BE2C (cell line): ENCODE measurements at regions not wholly inside any gene's neighbourhood (a gene's known extent, or its start where the extent isn't known, plus 50 kb on each side); places are given as distances from the start of the nearest gene placed in this dataset.

ENCODE experiments used
- DNase-seq: peaks from one replicate; pipeline ENCODE4 v3.0.0-alpha.2; 2020
- H3K27me3 ChIP-seq: fragments of 250-450 bp; sonication (Bioruptor Pico); 2 replicates; pipeline ENCODE4 v1.5.1; 2020; ENCODE audit warnings: mild to moderate bottlenecking
- H3K36me3 ChIP-seq: fragments of 250-450 bp; sonication (Bioruptor Pico); 2 replicates; pipeline ENCODE4 v1.5.1; 2020; ENCODE audit warnings: mild to moderate bottlenecking
- H3K4me1 ChIP-seq: fragments of 250-450 bp; sonication (Bioruptor Pico); 2 replicates; pipeline ENCODE4 v1.5.1; 2020
- H3K4me3 ChIP-seq: 2 replicates; pipeline ENCODE4 v1.5.1; 2011; ENCODE audit warnings: low read depth, low read length
- H3K9me3 ChIP-seq: fragments of 250-450 bp; sonication (Bioruptor Pico); 2 replicates; pipeline ENCODE4 v1.5.1; 2020
- TF ChIP-seq, protein P1 (sequence below): IDR thresholded peaks from 2 replicates; pipeline ENCODE4 v1.5.1; 2012; ENCODE audit warnings: mild to moderate bottlenecking, low read depth, low read length

DNA sequence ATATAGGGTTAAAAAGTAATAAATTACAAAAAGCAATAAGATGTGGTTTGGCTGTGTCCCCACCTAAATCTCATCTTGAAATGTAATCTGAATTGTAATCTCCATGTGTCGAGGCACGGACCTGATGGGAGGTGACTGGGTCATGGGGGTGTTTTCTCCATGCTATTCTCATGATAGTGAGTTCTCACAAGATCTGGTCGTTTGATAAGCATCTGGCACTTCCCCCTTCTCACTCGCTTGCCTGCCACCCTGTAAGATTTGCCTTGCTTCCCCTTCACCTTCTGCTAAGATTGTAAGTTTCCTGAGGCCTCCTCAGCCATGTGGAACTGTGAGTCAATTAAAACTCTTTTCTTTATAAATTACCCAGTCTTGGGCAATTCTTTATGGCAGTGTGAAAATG lies 577.4 kb downstream of the TBC1D4 start:
- Histone ChIP-seq H3K36me3 (no peaks in the 10 kb centered on the region), H3K4me3 (no peak overlapping the region), H3K27me3 (no peaks in the 10 kb centered on the region), H3K9me3 (no peaks in the 10 kb centered on the region), H3K4me1 (peaks cover 2% of the 10 kb centered on the region; the same call in 1 of the 2 replicates)
- TF ChIP-seq, protein P1, sequence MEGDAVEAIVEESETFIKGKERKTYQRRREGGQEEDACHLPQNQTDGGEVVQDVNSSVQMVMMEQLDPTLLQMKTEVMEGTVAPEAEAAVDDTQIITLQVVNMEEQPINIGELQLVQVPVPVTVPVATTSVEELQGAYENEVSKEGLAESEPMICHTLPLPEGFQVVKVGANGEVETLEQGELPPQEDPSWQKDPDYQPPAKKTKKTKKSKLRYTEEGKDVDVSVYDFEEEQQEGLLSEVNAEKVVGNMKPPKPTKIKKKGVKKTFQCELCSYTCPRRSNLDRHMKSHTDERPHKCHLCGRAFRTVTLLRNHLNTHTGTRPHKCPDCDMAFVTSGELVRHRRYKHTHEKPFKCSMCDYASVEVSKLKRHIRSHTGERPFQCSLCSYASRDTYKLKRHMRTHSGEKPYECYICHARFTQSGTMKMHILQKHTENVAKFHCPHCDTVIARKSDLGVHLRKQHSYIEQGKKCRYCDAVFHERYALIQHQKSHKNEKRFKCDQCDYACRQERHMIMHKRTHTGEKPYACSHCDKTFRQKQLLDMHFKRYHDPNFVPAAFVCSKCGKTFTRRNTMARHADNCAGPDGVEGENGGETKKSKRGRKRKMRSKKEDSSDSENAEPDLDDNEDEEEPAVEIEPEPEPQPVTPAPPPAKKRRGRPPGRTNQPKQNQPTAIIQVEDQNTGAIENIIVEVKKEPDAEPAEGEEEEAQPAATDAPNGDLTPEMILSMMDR = no peak
- DNase-seq = no peak

GRCh38 chr13:74895042-74895796 lies 586.8 kb downstream of the TBC1D4 start:
- Histone ChIP-seq H3K9me3 (no peaks in the 10 kb centered on the region), H3K27me3 (no peaks in the 10 kb centered on the region), H3K4me1 (no peaks in the 10 kb centered on the region; the same call in 1 of the 2 replicates), H3K36me3 (no peaks in the 10 kb centered on the region), H3K4me3 (no peak overlapping the region)
- DNase-seq = no peak
- TF ChIP-seq, protein P1 = no peak

GRCh38 chr13:74892096-74892495 lies 589.9 kb downstream of the TBC1D4 start:
- Histone ChIP-seq H3K9me3 (no peaks in the 10 kb centered on the region), H3K4me1 (no peaks in the 10 kb centered on the region; the same call in 1 of the 2 replicates), H3K36me3 (no peaks in the 10 kb centered on the region), H3K4me3 (no peak overlapping the region), H3K27me3 (no peaks in the 10 kb centered on the region)
- DNase-seq = no peak
- TF ChIP-seq, protein P1 = no peak

GRCh38 chr13:74891610-74892009 lies 590.4 kb downstream of the TBC1D4 start:
- no peak for DNase-seq
- Histone ChIP-seq H3K4me1 (no peaks in the 10 kb centered on the region; the same call in 1 of the 2 replicates), H3K36me3 (no peaks in the 10 kb centered on the region), H3K9me3 (no peaks in the 10 kb centered on the region), H3K4me3 (no peak overlapping the region), H3K27me3 (no peaks in the 10 kb centered on the region)
- TF ChIP-seq, protein P1 = no peak

- no peak for DNase-seq
- Histone ChIP-seq H3K9me3 (no peaks in the 10 kb centered on the region), H3K27me3 (no peaks in the 10 kb centered on the region), H3K4me3 (no peak overlapping the region), H3K36me3 (no peaks in the 10 kb centered on the region), H3K4me1 (no peaks in the 10 kb centered on the region; the same call in 1 of the 2 replicates)
- TF ChIP-seq, protein P1 = no peak
Observed at GRCh38 chr13:74889321-74889720, 592.6 kb downstream of the TBC1D4 start.

DNA sequence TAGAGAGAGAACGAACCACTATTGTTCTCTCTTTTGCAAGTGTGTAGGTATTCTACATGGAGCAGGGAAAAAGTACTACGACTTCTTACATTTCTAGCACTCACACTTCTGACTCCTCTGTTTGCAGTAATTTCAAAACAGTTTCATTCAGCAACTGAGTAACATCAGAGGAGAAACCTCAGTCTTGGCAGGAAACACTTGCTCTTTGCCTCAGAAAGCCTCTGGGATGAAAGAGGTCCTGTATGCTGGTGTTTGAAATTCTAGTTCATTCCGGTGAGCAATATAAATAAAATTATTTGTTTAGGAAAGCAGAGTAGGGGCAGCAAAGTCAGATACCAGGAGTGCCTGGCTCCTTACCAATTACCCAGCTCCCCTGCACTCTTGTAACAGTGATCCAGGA lies 595.5 kb downstream of the TBC1D4 start:
- DNase-seq = no peak
- no peaks in the 10 kb centered on the region for H3K36me3 ChIP-seq
- no peaks in the 10 kb centered on the region for H3K4me1 ChIP-seq
- H3K27me3 ChIP-seq = no peaks in the 10 kb centered on the region
- TF ChIP-seq, protein P1 = no peak
- H3K4me3 ChIP-seq = no peak overlapping the region
- H3K9me3 ChIP-seq = no peaks in the 10 kb centered on the region
